ENCODE measurements at regions not wholly inside any gene's neighbourhood (a gene's known extent, or its start where the extent isn't known, plus 50 kb on each side); places are given as distances from the start of the nearest gene placed in this dataset.

DNA sequence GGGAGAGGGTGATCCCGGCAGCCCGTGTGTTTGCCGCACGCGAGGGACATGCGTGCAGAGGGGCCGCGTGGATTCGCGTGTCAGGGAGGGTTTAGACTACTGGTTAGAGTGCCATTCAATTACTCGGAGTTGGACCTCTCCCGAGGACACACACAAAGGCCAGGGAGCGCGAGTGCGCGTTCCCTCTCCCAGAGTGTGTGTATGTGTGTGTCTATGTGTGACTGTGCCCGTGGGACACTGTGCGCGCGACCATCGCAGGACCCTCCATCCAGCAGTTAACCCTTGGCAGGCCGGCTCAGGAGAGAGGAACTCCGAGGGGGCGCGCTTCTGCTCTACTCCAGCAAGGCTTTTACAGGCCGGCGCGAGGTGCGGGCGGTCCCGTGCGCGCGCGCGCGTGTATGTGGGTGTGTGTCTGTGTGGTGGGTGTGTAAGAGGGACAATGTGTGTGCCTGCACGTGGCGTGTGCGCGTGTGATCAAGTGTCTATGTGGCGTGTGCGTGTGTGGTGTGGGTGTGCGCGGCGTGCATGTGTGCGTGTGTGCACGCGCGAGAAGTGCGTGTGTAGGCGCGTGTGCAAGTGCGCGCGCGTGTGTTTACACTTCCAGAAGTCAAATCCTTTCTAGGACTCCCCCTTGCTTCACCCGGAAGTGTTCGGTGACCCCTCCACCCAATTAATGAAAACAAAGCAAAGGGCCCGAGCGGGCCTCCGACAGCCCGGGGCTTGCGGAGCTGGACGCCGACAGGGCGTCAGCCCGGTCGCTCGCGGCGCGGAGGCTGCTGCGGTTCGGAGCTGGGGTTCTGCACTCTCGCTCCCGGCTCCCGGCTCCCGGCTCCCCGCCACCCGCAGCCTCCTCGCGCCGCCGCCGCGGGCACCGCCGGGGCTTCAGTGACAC lies 75.3 kb upstream of the TBCA start:
- POLR2A ChIA-PET = interaction anchor here (0.6 kb wide), 1 partner anchor 288 kb away, joined by 8 read pairs; no protein-coding TSS in a partner anchor
- Histone ChIP-seq H3K4me1 (ENCODE audit: insufficient read depth, low read length, poor library complexity, severe bottlenecking) (no peaks in the 10 kb centered on the region), H4K20me1 (ENCODE audit: insufficient read depth, low read length) (no peaks in the 10 kb centered on the region), H3K27ac (ENCODE audit: low read depth, low read length, poor library complexity, severe bottlenecking) (no peak overlapping the region), H3K79me2 (ENCODE audit: insufficient read depth, low read depth, low read length) (no peaks in the 10 kb centered on the region), H3K9me2 (ENCODE audit: insufficient read depth, low read length) (no peaks in the 10 kb centered on the region), H3K4me2 (ENCODE audit: low read length) (no peak overlapping the region), H2AFZ (ENCODE audit: low read length) (no peak overlapping the region), H3K9me3 (ENCODE audit: low read length) (no peaks in the 10 kb centered on the region), H3K36me3 (ENCODE audit: insufficient read depth, low read length) (no peaks in the 10 kb centered on the region), H3K4me3 (ENCODE audit: low read depth, low read length, poor library complexity, severe bottlenecking) (no peak overlapping the region)
- TF ChIP-seq, protein P1, sequence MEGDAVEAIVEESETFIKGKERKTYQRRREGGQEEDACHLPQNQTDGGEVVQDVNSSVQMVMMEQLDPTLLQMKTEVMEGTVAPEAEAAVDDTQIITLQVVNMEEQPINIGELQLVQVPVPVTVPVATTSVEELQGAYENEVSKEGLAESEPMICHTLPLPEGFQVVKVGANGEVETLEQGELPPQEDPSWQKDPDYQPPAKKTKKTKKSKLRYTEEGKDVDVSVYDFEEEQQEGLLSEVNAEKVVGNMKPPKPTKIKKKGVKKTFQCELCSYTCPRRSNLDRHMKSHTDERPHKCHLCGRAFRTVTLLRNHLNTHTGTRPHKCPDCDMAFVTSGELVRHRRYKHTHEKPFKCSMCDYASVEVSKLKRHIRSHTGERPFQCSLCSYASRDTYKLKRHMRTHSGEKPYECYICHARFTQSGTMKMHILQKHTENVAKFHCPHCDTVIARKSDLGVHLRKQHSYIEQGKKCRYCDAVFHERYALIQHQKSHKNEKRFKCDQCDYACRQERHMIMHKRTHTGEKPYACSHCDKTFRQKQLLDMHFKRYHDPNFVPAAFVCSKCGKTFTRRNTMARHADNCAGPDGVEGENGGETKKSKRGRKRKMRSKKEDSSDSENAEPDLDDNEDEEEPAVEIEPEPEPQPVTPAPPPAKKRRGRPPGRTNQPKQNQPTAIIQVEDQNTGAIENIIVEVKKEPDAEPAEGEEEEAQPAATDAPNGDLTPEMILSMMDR (conservative IDR thresholded peaks at IDR 0.05; ENCODE audit: low read length) = no peak
- no peak for TF ChIP-seq EZH2phosphoT487 (IDR thresholded peaks at IDR 0.05; ENCODE audit: borderline replicate concordance, low read depth, low read length)
- intact Hi-C loops (cut with micrococcal nuclease; ENCODE audit: unreplicated experiment) = no loop called here
- DNase-seq (ENCODE audit: low spot score) = no peak
- CTCF ChIA-PET (ENCODE audit: unreplicated experiment) = no interaction called here
- no TSS peak for BruUV-seq (replicated peaks)

DNA sequence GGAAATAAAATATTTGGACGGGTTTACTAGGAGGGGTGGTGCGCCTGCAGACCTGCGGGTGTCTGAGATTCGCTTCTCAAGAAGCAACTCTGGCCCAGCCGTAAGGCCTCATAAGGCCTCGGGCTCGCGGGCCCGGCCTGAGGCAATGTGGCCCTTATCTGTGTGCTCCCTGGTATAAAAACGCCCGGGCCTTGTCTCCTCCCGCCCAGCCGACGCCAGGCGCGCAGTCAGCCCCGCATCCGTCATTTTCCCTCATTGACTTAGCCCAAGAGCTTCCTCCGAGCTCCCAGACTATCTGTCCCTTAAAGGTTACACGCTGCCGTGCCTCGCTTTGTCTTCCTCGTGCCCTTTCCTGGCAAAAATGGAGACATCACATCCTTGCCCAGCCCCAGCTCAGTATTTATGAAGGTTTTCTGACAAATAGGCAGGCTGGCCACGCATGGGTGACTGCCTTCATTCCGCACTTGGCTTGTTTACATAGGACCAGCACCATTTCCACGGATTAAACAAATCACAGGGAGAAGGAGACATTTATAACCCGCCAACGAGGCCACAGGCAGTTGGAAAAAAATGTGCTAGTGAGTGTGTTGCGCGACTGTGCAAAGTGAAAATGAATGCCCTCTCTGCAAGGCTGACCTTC lies 74.5 kb upstream of the TBCA start:
- Histone ChIP-seq H3K27ac (ENCODE audit: low read depth, low read length, poor library complexity, severe bottlenecking) (no peak overlapping the region), H3K9me3 (ENCODE audit: low read length) (no peaks in the 10 kb centered on the region), H3K79me2 (ENCODE audit: insufficient read depth, low read depth, low read length) (no peaks in the 10 kb centered on the region), H3K4me2 (ENCODE audit: low read length) (no peak overlapping the region), H3K4me3 (ENCODE audit: low read depth, low read length, poor library complexity, severe bottlenecking) (no peak overlapping the region), H3K36me3 (ENCODE audit: insufficient read depth, low read length) (no peaks in the 10 kb centered on the region), H3K4me1 (ENCODE audit: insufficient read depth, low read length, poor library complexity, severe bottlenecking) (no peaks in the 10 kb centered on the region), H3K9me2 (ENCODE audit: insufficient read depth, low read length) (no peaks in the 10 kb centered on the region), H2AFZ (ENCODE audit: low read length) (no peak overlapping the region), H4K20me1 (ENCODE audit: insufficient read depth, low read length) (no peaks in the 10 kb centered on the region)
- TF ChIP-seq EZH2phosphoT487 (IDR thresholded peaks at IDR 0.05; ENCODE audit: borderline replicate concordance, low read depth, low read length) = no peak
- TF ChIP-seq, protein P1 (conservative IDR thresholded peaks at IDR 0.05; ENCODE audit: low read length) = no peak
- POLR2A ChIA-PET = interaction anchor here (0.6 to 0.9 kb wide), 2 partner anchors 31 to 288 kb away, joined by 4 to 8 read pairs; no protein-coding TSS in a partner anchor
- intact Hi-C loops (cut with micrococcal nuclease; ENCODE audit: unreplicated experiment) = no loop called here
- BruUV-seq (replicated peaks) = no TSS peak
- no peak for DNase-seq (ENCODE audit: low spot score)
- CTCF ChIA-PET (ENCODE audit: unreplicated experiment) = no interaction called here

Measured in OCI-LY7 (cell line).